Inflammatory macrophage treated with lipopolysaccharide for 4 hours (primary cell): ENCODE measurements at regions not wholly inside any gene's neighbourhood (a gene's known extent, or its start where the extent isn't known, plus 50 kb on each side); places are given as distances from the start of the nearest gene placed in this dataset.
"Not testable (repeated sequence)": the region's sequence is repeated elsewhere in the genome, so short reads cannot be mapped to it uniquely, and the experiment has no call there.

Experiments used
- DNase-seq: peaks from one replicate; pipeline ENCODE4 v3.0.0-alpha.2; 2020

- not testable (repeated sequence) for DNase-seq
Measured at GRCh38 chr17:34039759-34040555, 215.1 kb upstream of the CCL2 start.

- DNase-seq: no peak
Measured at GRCh38 chr17:34045990-34046389, 209.1 kb upstream of the CCL2 start.

- no peak for DNase-seq
Measured at GRCh38 chr17:34051046-34051445, 204.0 kb upstream of the CCL2 start.

GRCh38 chr17:34054495-34054894 is 200.6 kb upstream of the CCL2 start:
- no peak for DNase-seq

- no peak for DNase-seq
Measured at GRCh38 chr17:34055606-34056005, 199.5 kb upstream of the CCL2 start.

GRCh38 chr17:34059423-34060220 is 195.5 kb upstream of the CCL2 start:
- no peak for DNase-seq

- DNase-seq: no peak
Measured at GRCh38 chr17:34066528-34066927, 188.6 kb upstream of the CCL2 start.

GRCh38 chr17:34067011-34067410 is 188.1 kb upstream of the CCL2 start:
- DNase-seq: no peak

- no peak for DNase-seq
Measured at GRCh38 chr17:34068571-34068970, 186.5 kb upstream of the CCL2 start.

GRCh38 chr17:34070712-34071111 is 184.4 kb upstream of the CCL2 start:
- no peak for DNase-seq

- no peak for DNase-seq
Measured at GRCh38 chr17:34071886-34072420, 183.1 kb upstream of the CCL2 start.

- no peak for DNase-seq
Measured at GRCh38 chr17:34075076-34075475, 180.0 kb upstream of the CCL2 start.

- DNase-seq: no peak
Measured at GRCh38 chr17:34076743-34077631, 178.1 kb upstream of the CCL2 start.

- no peak for DNase-seq
Measured at GRCh38 chr17:34081269-34081668, 173.8 kb upstream of the CCL2 start.

- DNase-seq: no peak
Measured at GRCh38 chr17:34082404-34082803, 172.7 kb upstream of the CCL2 start.

- DNase-seq: not testable (repeated sequence)
Measured at GRCh38 chr17:34089042-34089441, 166.0 kb upstream of the CCL2 start.

- no peak for DNase-seq
Measured at GRCh38 chr17:34090593-34090992, 164.5 kb upstream of the CCL2 start.

- no peak for DNase-seq
Measured at GRCh38 chr17:34091975-34092374, 163.1 kb upstream of the CCL2 start.

- no peak for DNase-seq
Measured at GRCh38 chr17:34095106-34095505, 160.0 kb upstream of the CCL2 start.

- peak; percentile 60 for DNase-seq
Measured at GRCh38 chr17:34098699-34099098, 156.4 kb upstream of the CCL2 start.

- DNase-seq: no peak
Measured at GRCh38 chr17:34099859-34100515, 155.1 kb upstream of the CCL2 start.

- no peak for DNase-seq
Measured at GRCh38 chr17:34107019-34107418, 148.1 kb upstream of the CCL2 start.
